IMR-90 (cell line): ENCODE measurements at regions not wholly inside any gene's neighbourhood (a gene's known extent, or its start where the extent isn't known, plus 50 kb on each side); places are given as distances from the start of the nearest gene placed in this dataset.

Source experiments
- ATAC-seq: fragments of 200-7000 bp; cut with Tn5 transposase; 2 replicates; pipeline ENCODE4 v1.9.1; 2020; ENCODE audit warnings: low read depth, mild to moderate bottlenecking, moderate library complexity
- BruUV-seq: library from RNA; stranded (reverse); fragments of 400-500 nt; replicated peaks from 2 replicates; lab custom pipeline; 2021; lab: Mats Ljungman, UMichigan
- CTCF ChIA-PET: fragments of 300-600 bp; formaldehyde crosslinking; extraction: SDS; loops from one replicate; lab custom pipeline; 2021; ENCODE audit warnings: antibody characterized with exemption; lab: Yijun Ruan, JAX
- POLR2A ChIA-PET: fragments of 300-600 bp; sonication (Branson Sonifier 250); formaldehyde crosslinking; loops from one replicate; lab custom pipeline; 2022; ENCODE audit warnings: antibody characterized with exemption; ENCODE audit not compliant: unreplicated experiment; lab: Charles Lee
- DNase-seq: peaks from one replicate; pipeline ENCODE4 v3.0.0; 2013
- H2AFZ ChIP-seq: replicated peaks from 2 replicates; pipeline ENCODE3; 2013; ENCODE audit warnings: low read length, mild to moderate bottlenecking; ENCODE audit not compliant: poor library complexity
- H2AK5ac ChIP-seq: 2 replicates; pipeline ENCODE4 v1.6.1; 2013; ENCODE audit warnings: low read depth, low read length, inconsistent platforms
- H2AK9ac ChIP-seq: replicated peaks from 2 replicates; pipeline ENCODE3; 2013; ENCODE audit warnings: mild to moderate bottlenecking, low read depth, low read length, moderate library complexity; ENCODE audit not compliant: poor library complexity
- H2BK120ac ChIP-seq: 2 replicates; pipeline ENCODE4 v1.6.1; 2013; ENCODE audit warnings: low read depth, low read length, inconsistent platforms
- H2BK15ac ChIP-seq: 3 replicates; pipeline ENCODE4 v1.6.1; 2013; ENCODE audit warnings: low read depth, low read length, inconsistent platforms
- H2BK20ac ChIP-seq: 2 replicates; pipeline ENCODE4 v1.6.1; 2013; ENCODE audit warnings: low read depth, mild to moderate bottlenecking, inconsistent platforms, low read length, moderate library complexity
- H2BK5ac ChIP-seq: 2 replicates; pipeline ENCODE4 v1.6.1; 2013; ENCODE audit warnings: mild to moderate bottlenecking, low read depth, low read length, inconsistent platforms; ENCODE audit not compliant: poor library complexity, severe bottlenecking
- H3K14ac ChIP-seq: replicated peaks from 2 replicates; pipeline ENCODE4 v1.6.1; 2013; ENCODE audit warnings: low read depth, low read length, inconsistent platforms
- H3K18ac ChIP-seq: 2 replicates; pipeline ENCODE4 v1.6.1; 2013; ENCODE audit warnings: low read depth, low read length, control low read depth
- H3K23ac ChIP-seq: 2 replicates; pipeline ENCODE4 v1.6.1; 2013; ENCODE audit warnings: low read depth, low read length, inconsistent platforms
- H3K27ac ChIP-seq: 2 replicates; pipeline ENCODE4 v1.5.1; 2013; ENCODE audit warnings: mild to moderate bottlenecking, control low read depth, low read length; ENCODE audit not compliant: insufficient read depth
- H3K27me3 ChIP-seq: 2 replicates; pipeline ENCODE4 v1.6.1; 2013; ENCODE audit warnings: low read length; ENCODE audit not compliant: control insufficient read depth, insufficient read depth
- H3K36me3 ChIP-seq: 2 replicates; pipeline ENCODE4 v1.6.1; 2013; ENCODE audit warnings: low read length, mixed read lengths; ENCODE audit not compliant: control insufficient read depth, insufficient read depth
- H3K4ac ChIP-seq: 2 replicates; pipeline ENCODE4 v1.6.1; 2013; ENCODE audit warnings: low read depth, low read length, inconsistent platforms
- H3K4me1 ChIP-seq: 2 replicates; pipeline ENCODE4 v1.6.1; 2013; ENCODE audit warnings: low read length, mixed read lengths; ENCODE audit not compliant: control insufficient read depth, insufficient read depth
- H3K4me2 ChIP-seq: 2 replicates; pipeline ENCODE4 v1.6.1; 2013; ENCODE audit warnings: low read depth, mild to moderate bottlenecking, control low read depth, low read length, moderate library complexity
- H3K4me3 ChIP-seq: 2 replicates; pipeline ENCODE4 v1.5.1; 2013; ENCODE audit warnings: low read depth, mild to moderate bottlenecking, control low read depth, low read length, moderate library complexity; ENCODE audit not compliant: insufficient read depth
- H3K56ac ChIP-seq: 2 replicates; pipeline ENCODE4 v1.6.1; 2013; ENCODE audit warnings: low read length, inconsistent platforms; ENCODE audit not compliant: insufficient read depth; ENCODE audit errors: extremely low read depth
- H3K79me1 ChIP-seq, 2 experiments: 2 replicates each; pipeline ENCODE4 v1.6.1; 2013; ENCODE audit warnings: low read length in 2 of 2, inconsistent platforms in 1 of 2, low read depth in 1 of 2
- H3K9ac ChIP-seq: 2 replicates; pipeline ENCODE4 v1.6.1; 2013; ENCODE audit warnings: low read depth, low read length, control low read depth
- H3K9me1 ChIP-seq: 2 replicates; pipeline ENCODE4 v1.6.1; 2013; ENCODE audit warnings: low read length, inconsistent platforms; ENCODE audit not compliant: insufficient read depth
- H3K9me3 ChIP-seq: 2 replicates; pipeline ENCODE4 v1.6.1; 2013; ENCODE audit warnings: low read length; ENCODE audit not compliant: control insufficient read depth, insufficient read depth
- H4K20me1 ChIP-seq: 2 replicates; pipeline ENCODE4 v1.6.1; 2013; ENCODE audit warnings: low read length, inconsistent platforms; ENCODE audit not compliant: insufficient read depth
- H4K5ac ChIP-seq: 2 replicates; pipeline ENCODE4 v1.6.1; 2013; ENCODE audit warnings: mild to moderate bottlenecking, low read depth, low read length, control low read depth
- H4K8ac ChIP-seq, 2 experiments: 2 replicates each; pipeline ENCODE4 v1.6.1; 2013; ENCODE audit warnings: low read depth in 2 of 2, low read length in 2 of 2, control low read depth in 1 of 2, inconsistent platforms in 1 of 2
- H4K91ac ChIP-seq: 2 replicates; pipeline ENCODE4 v1.6.1; 2013; ENCODE audit warnings: low read depth, low read length, inconsistent platforms; ENCODE audit not compliant: insufficient read depth
- BHLHE40 ChIP-seq: fragments of 150-350 bp; IDR thresholded peaks from 2 replicates; pipeline ENCODE4 v1.6.1; 2016; ENCODE audit warnings: mild to moderate bottlenecking, low read depth, low read length
- CEBPB ChIP-seq: IDR thresholded peaks from 2 replicates; pipeline ENCODE4 v1.6.1; 2012; ENCODE audit warnings: low read depth, low read length, improper control_type of control experiment
- FOS ChIP-seq: fragments of 150-350 bp; IDR thresholded peaks from 2 replicates; pipeline ENCODE4 v1.6.1; 2016; ENCODE audit warnings: low read depth, low read length
- MAFK ChIP-seq: IDR thresholded peaks from 2 replicates; pipeline ENCODE4 v1.6.1; 2012; ENCODE audit warnings: low read depth, low read length, improper control_type of control experiment
- POLR2A ChIP-seq: IDR thresholded peaks from 2 replicates; pipeline ENCODE4 v1.6.1; 2012; ENCODE audit warnings: mild to moderate bottlenecking, low read depth, low read length
- RAD21 ChIP-seq: IDR thresholded peaks from 2 replicates; pipeline ENCODE4 v1.6.1; 2012; ENCODE audit warnings: low read length, improper control_type of control experiment
- RCOR1 ChIP-seq: IDR thresholded peaks from 2 replicates; pipeline ENCODE4 v1.6.1; 2012; ENCODE audit warnings: mild to moderate bottlenecking, low read length, improper control_type of control experiment; ENCODE audit not compliant: insufficient replicate concordance
- WGBS, 2 experiments: methylation state at CpG; one replicate each; pipeline versions ENCODE4 v1.1.5 to v1.1.7; 2013; ENCODE audit warnings: missing lambda C conversion rate in 2 of 2; ENCODE audit not compliant: insufficient read length in 1 of 2; ENCODE audit errors: extremely low coverage in 2 of 2; 5-methylcytosine and 5-hydroxymethylcytosine counted together
- dilution Hi-C: fragments of 300-500 bp; cut with HindIII; formaldehyde crosslinking; loops from one replicate; pipeline ENCODE4 v1.14.3; 2018; ENCODE audit warnings: low sequenced_read_pairs; ENCODE audit not compliant: unreplicated experiment
- in situ Hi-C: fragments of 300-500 bp; cut with MboI; formaldehyde crosslinking; loops from 3 replicates; pipeline ENCODE4 v1.14.3; 2019; ENCODE audit warnings: low sequenced_read_pairs, inconsistent platforms, mixed read lengths
- intact Hi-C: fragments of 100-400 bp; cut with micrococcal nuclease; formaldehyde crosslinking; loops from 2 replicates; pipeline ENCODE4 v1.10.0; 2022

DNA sequence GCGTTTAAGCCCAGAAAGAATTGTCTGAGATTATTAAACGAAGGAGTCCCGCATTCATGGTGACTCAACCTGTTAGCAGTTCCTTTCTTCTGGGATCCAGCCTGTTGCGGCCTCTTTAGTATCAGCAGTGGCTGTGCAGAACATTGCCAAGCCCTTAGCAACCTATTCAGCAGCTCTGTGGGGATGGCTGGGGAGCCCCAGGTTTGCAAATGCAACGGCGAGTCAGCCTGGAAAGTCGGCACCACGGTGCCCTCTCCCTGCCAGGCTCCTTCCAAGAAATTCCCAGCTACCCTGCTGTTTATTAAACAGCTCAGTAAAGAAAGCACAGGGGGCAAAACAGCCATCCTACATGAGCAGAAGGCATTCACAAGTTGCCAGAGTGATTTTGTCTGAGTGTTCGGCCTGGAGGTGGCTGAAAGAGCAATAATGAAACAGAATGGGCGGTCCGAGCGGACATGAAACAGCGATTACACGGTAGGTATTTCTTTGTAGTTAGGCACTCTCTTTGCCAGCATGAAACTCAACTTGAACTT is 198.3 kb downstream of the BAMBI start:
- in situ Hi-C loops (no loop called here), dilution Hi-C loops (no loop called here), intact Hi-C loops (no loop called here)
- H3K9ac ChIP-seq = no peak overlapping the region
- H3K23ac ChIP-seq = no peak overlapping the region
- 0 out of 2 replicates have a peak overlapping the region, but pooled peaks have one; percentile 1 for H2AK5ac ChIP-seq
- peak overlapping the region; percentile 58 for H2AFZ ChIP-seq
- no peak overlapping the region for H3K4me2 ChIP-seq
- no TSS peak for BruUV-seq
- no peaks in the 10 kb centered on the region for H3K79me1 ChIP-seq
- H4K8ac ChIP-seq = no peak overlapping the region
- DNase-seq (peak; percentile 73), ATAC-seq (peak; percentile 67)
- no peak overlapping the region for H2BK5ac ChIP-seq
- H3K14ac ChIP-seq = no peak overlapping the region
- H2BK120ac ChIP-seq = no peak overlapping the region
- no peaks in the 10 kb centered on the region for H3K9me3 ChIP-seq
- H4K5ac ChIP-seq = no peak overlapping the region
- no peak overlapping the region; the same call in 1 of the 2 replicates for H4K91ac ChIP-seq
- H3K27ac ChIP-seq = no peak overlapping the region
- no peak overlapping the region for H3K4me3 ChIP-seq
- WGBS, 2 experiments = 68% methylated on average over 7 of the region's 14 CpGs; no CpG with 5 or more reads in 1 of the 2 experiments
- TF ChIP-seq POLR2A (no peak), MAFK (no peak), CEBPB (no peak), FOS (no peak), RCOR1 (no peak), RAD21 (peak; percentile 16; the same call in 1 of the 2 replicates), BHLHE40 (no peak)
- H3K4ac ChIP-seq = no peak overlapping the region; the same call in 1 of the 2 replicates
- H3K18ac ChIP-seq = no peak overlapping the region
- no peaks in the 10 kb centered on the region for H3K27me3 ChIP-seq
- no peaks in the 10 kb centered on the region for H3K9me1 ChIP-seq
- POLR2A ChIA-PET = interaction anchor here (0.6 kb wide), 1 partner anchor 76 kb away, joined by 3 read pairs; no protein-coding TSS in a partner anchor
- H3K56ac ChIP-seq = no peak overlapping the region
- no peak overlapping the region for H2BK15ac ChIP-seq
- no peaks in the 10 kb centered on the region for H4K20me1 ChIP-seq
- CTCF ChIA-PET = interaction anchor here (0.5 to 0.7 kb wide), 3 partner anchors 112 to 374 kb away, joined by 3 to 5 read pairs (median 3); no protein-coding TSS in a partner anchor
- H2BK20ac ChIP-seq = no peak overlapping the region
- no peak overlapping the region for H2AK9ac ChIP-seq
- H3K4me1 ChIP-seq = no peaks in the 10 kb centered on the region
- H3K36me3 ChIP-seq = no peaks in the 10 kb centered on the region
